SK-N-SH treated with all-trans-retinoic acid at 6 μM for 48 hours (cell line): ENCODE measurements at regions not wholly inside any gene's neighbourhood (a gene's known extent, or its start where the extent isn't known, plus 50 kb on each side); places are given as distances from the start of the nearest gene placed in this dataset.

Experiments used
- BACH2 ChIP-seq: fragments of 250-450 bp; sonication (Bioruptor Pico); IDR thresholded peaks from 2 replicates; pipeline ENCODE4 v1.9.0; 2021; ENCODE audit warnings: mild to moderate bottlenecking, borderline replicate concordance
- CREB5 ChIP-seq: fragments of 250-450 bp; sonication (Bioruptor Pico); IDR thresholded peaks from 2 replicates; pipeline ENCODE4 v1.5.1; 2020; ENCODE audit warnings: low read depth, mild to moderate bottlenecking, moderate library complexity
- CSDC2 ChIP-seq: fragments of 250-450 bp; sonication (Bioruptor Pico); IDR thresholded peaks from 2 replicates; pipeline ENCODE4 v1.5.0; 2020; ENCODE audit warnings: mild to moderate bottlenecking, moderate library complexity
- ISL1 ChIP-seq: fragments of 250-450 bp; sonication (Bioruptor Pico); IDR thresholded peaks from 2 replicates; pipeline ENCODE4 v2.1.2; 2022; ENCODE audit warnings: mild to moderate bottlenecking, moderate library complexity
- RARB ChIP-seq: fragments of 250-450 bp; sonication (Bioruptor Pico); IDR thresholded peaks from 2 replicates; pipeline ENCODE4 v1.8.0; 2021; ENCODE audit warnings: mild to moderate bottlenecking, moderate library complexity
- ZFP3 ChIP-seq: fragments of 250-450 bp; sonication (Bioruptor Pico); IDR thresholded peaks from 2 replicates; pipeline ENCODE4 v1.5.0; 2020; ENCODE audit warnings: mild to moderate bottlenecking, moderate library complexity
- ZNF70 ChIP-seq: fragments of 450-650 bp; formaldehyde crosslinking; IDR thresholded peaks from 2 replicates; pipeline ENCODE4 v1.5.0; 2020; ENCODE audit warnings: mild to moderate bottlenecking, moderate library complexity

- no peak for TF ChIP-seq CSDC2
- TF ChIP-seq ZNF70 (CRISPR knock-in tag): no peak
- TF ChIP-seq RARB: no peak
- TF ChIP-seq ZFP3: no peak
- TF ChIP-seq CREB5 (CRISPR knock-in tag): no peak
- TF ChIP-seq BACH2 (CRISPR knock-in tag): no peak
- no peak for TF ChIP-seq ISL1 (CRISPR knock-in tag)
These were observed 760.6 kb downstream of the IRX1 start for GRCh38 chr5:4356201-4356600.
